ENCODE measurements at regions not wholly inside any gene's neighbourhood (a gene's known extent, or its start where the extent isn't known, plus 50 kb on each side); places are given as distances from the start of the nearest gene placed in this dataset.

DNA sequence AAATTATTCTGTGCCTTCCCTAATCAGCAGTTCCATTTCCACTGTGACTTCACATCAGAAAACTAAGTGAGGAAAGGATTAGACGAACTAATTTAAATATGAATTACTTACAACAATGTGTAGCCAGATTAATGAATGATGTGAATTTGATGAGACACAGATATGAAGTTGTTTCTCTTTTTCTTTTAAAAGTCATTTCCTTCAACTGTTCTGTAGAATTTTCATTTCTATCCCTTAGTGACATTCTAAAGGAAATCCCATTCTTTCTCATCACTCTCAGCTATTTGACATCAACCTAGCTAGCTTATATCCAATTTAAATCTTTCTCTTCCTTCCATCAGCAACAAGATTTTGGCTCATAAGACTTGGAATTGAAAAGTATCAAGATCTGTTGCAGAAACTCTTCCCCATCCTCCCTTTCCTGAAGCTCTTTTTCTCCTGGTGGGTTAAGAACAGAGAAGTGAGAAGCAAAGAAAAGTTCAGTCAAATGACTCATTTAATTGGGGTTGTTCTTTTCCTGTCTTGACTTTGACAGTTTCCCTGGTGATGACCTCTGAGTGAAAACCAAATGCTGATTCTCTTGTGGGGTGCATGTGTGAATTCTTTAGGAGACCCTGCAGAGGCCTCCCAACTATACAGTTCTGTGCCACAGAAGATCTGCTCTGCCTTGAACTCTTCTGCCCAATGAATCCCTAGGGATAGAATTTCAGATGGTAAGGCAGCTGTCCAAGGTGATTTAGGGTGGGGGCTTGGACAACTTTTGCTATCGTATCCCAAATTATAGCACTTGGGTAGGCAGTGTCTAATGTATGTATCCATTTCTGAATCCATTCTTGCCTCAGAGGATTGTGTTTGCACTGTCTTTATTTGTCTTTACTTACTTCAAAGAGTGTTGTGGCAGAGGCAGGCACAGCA, 232.5 kb upstream of the GPRIN3 start:
- TF ChIP-seq, protein P1, sequence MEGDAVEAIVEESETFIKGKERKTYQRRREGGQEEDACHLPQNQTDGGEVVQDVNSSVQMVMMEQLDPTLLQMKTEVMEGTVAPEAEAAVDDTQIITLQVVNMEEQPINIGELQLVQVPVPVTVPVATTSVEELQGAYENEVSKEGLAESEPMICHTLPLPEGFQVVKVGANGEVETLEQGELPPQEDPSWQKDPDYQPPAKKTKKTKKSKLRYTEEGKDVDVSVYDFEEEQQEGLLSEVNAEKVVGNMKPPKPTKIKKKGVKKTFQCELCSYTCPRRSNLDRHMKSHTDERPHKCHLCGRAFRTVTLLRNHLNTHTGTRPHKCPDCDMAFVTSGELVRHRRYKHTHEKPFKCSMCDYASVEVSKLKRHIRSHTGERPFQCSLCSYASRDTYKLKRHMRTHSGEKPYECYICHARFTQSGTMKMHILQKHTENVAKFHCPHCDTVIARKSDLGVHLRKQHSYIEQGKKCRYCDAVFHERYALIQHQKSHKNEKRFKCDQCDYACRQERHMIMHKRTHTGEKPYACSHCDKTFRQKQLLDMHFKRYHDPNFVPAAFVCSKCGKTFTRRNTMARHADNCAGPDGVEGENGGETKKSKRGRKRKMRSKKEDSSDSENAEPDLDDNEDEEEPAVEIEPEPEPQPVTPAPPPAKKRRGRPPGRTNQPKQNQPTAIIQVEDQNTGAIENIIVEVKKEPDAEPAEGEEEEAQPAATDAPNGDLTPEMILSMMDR (conservative IDR thresholded peaks at IDR 0.05; ENCODE audit: low read depth, low read length): no peak
- peak; percentile 53 for DNase-seq (ENCODE audit: low read depth)
- no peak overlapping the region for H3K4me3 ChIP-seq (ENCODE audit: low read depth, low read length)

DNA sequence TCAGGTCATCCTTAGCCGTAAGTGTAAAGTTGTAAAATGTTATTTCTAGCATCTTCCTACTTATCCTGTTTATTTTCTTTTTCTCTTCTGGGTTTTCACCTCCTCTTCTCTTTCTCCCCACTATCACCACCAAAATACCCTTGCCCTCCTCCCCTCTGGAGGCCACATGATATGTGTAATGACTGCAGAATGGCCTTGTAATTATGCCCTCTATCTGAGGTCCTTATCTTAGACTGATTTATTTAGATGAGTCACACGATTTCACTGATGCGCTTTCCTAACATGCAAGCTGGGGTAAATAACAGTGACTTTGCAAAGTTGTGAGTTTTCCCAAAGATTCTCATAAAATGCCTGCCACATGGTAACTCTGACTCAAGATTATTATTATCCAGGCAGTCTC, 231.8 kb upstream of the GPRIN3 start:
- no peak overlapping the region for H3K4me3 ChIP-seq (ENCODE audit: low read depth, low read length)
- peak; percentile 85 for DNase-seq (ENCODE audit: low read depth)
- TF ChIP-seq, protein P1 (conservative IDR thresholded peaks at IDR 0.05; ENCODE audit: low read depth, low read length): no peak

DNA sequence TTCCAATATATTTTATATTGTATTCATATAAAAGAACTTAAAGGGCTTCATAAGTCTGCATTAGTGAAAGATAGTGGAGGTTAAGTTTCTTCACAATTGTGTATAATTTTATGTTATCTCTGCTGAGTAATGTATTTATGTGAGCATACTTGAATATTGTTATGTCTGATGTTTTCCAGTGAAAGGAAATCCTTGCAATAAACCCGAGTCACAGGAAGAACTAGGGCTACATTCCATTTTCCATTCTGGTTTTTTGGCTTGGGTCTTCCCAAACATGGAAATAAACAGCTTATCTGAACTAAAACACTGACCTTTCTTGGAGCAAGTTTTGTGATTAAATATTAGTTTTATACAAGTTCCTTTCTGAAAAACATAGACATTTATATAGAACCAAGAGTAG, 231.3 kb upstream of the GPRIN3 start:
- H3K4me3 ChIP-seq (ENCODE audit: low read depth, low read length): no peak overlapping the region
- DNase-seq (ENCODE audit: low read depth): no peak

DNA sequence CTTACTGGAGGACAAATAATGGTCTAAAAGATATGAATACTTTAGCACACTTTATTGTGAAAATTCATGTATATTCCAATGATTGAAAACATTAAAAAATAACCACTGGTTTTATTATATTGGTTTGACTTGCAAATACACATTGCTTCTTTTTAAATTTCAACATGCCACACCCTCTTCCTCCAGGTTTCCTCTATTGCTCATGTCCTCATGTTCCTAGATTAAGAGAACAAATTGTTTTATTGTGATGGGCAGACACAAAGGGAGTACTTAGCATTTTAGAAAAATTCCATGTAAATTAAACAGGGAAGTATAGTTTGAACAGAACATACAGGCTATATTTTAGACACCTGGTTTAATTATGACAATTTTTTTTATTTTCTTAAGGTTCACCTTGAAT, 230.6 kb upstream of the GPRIN3 start:
- TF ChIP-seq, protein P1 (conservative IDR thresholded peaks at IDR 0.05; ENCODE audit: low read depth, low read length): no peak
- DNase-seq (ENCODE audit: low read depth): no peak
- H3K4me3 ChIP-seq (ENCODE audit: low read depth, low read length): no peak overlapping the region

More for the DNA sequence above, 231.3 kb upstream of the GPRIN3 start:
- TF ChIP-seq, protein P1 (conservative IDR thresholded peaks at IDR 0.05; ENCODE audit: low read depth, low read length): no peak

DNA sequence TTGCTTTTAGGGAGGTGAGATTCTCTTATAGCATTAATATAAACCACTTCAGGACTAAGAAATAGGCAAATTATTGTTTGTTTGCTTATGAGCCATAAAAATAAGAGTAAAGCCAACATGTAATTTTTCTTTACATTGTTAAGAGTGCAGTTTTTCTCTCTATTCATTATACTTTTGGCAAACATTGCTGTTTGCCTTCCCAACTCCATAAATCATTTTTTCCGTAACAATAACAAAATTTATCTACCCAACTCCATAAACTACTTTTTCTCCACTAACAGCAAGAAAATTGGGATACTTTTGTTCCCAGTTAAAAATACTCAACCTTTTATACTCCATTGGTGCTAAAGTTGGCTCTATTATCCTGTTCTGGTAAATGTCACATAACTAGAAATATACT, 229.7 kb upstream of the GPRIN3 start:
- no peak overlapping the region for H3K4me3 ChIP-seq (ENCODE audit: low read depth, low read length)
- TF ChIP-seq, protein P1 (conservative IDR thresholded peaks at IDR 0.05; ENCODE audit: low read depth, low read length): no peak
- DNase-seq (ENCODE audit: low read depth): no peak

DNA sequence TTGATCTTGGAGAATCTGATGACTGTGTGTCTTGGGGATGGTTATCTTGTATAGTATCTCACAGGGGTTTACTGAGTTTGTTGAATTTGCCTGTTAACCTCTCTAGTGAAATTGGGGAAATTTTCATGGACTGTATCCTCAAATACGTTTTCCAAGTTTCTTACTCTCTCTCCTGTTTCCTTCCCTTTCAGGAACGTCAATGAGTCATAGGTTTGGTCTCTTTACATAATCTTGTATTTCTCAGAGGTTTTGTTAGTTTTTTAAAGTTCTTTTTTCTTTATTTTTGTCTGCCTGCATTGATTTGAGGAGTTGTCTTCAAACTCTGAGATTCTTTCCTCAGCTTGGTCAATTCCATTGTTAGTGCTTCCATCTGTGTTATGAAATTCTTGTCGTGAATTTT, 227.7 kb upstream of the GPRIN3 start:
- no peak overlapping the region for H3K4me3 ChIP-seq (ENCODE audit: low read depth, low read length)
- TF ChIP-seq, protein P1 (conservative IDR thresholded peaks at IDR 0.05; ENCODE audit: low read depth, low read length): no peak
- DNase-seq (ENCODE audit: low read depth): peak; percentile 23

DNA sequence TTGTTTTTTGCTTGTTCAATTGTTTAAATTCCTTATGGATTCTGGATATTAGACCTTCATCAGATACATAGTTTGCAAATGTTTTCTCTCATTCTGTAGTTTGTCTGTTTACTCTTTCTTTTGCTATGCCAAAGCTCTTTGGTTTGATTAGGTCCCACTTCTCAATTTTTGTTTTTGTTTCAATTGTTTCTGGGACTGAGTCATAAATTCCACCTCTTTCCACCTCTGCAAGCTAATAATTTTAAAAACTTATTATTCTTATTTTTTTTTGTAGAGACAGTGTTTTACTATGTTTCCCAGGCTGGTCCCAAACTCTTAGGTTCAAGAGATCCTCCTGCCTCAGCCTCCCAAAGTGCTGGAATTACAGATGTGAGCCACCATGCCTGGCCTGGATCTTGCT, 226.8 kb upstream of the GPRIN3 start:
- no peak overlapping the region for H3K4me3 ChIP-seq (ENCODE audit: low read depth, low read length)
- TF ChIP-seq, protein P1 (conservative IDR thresholded peaks at IDR 0.05; ENCODE audit: low read depth, low read length): no peak
- no peak for DNase-seq (ENCODE audit: low read depth)
